Activated CD4-positive, alpha-beta T cell treated with anti-CD3 and anti-CD28 coated beads for 48 hours (primary cell): ENCODE measurements at regions not wholly inside any gene's neighbourhood (a gene's known extent, or its start where the extent isn't known, plus 50 kb on each side); places are given as distances from the start of the nearest gene placed in this dataset.
"Not testable (repeated sequence)": the region's sequence is repeated elsewhere in the genome, so short reads cannot be mapped to it uniquely, and the experiment has no call there.

Experiments
- DNase-seq: peaks from one replicate; pipeline ENCODE4 v3.0.0-alpha.2; 2020

DNA sequence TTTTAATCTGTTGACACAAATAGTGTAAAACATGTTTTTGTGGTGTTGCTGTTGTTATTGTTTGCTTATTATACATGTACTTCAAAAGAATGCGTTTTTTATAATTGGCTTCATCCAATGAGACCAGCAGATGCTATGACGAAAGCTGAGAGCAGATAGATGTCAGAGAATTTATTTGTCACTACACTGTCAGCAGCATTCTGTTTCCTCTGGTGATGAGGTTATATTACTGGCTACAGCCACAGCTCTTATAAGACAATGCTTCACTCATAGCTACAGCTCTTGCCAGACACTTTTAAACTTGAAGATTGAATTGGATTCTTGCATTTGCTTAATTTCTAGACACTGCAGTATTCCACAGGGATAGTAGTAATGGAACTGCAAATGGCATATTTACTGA lies 860.5 kb downstream of the TBC1D32 start:
- no peak for DNase-seq

DNA sequence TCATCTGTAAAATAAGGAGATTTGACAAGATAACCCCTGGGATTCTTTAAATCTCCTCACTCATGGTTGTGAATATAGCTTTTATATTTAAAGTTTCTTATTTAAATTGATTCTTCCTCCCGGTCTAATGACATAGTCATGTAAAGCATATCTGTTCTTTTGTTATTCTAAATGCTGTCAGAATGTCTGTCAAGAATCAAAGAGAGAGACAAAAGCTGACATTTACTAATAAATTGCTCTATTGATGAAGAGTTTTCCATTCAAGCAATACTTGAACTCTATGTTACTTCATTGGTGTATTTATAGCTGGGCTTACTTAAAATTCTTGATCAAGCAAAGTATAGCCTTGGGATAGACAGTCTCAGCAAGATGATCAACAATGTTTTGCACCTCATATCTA lies 865.8 kb downstream of the TBC1D32 start:
- DNase-seq: no peak

DNA sequence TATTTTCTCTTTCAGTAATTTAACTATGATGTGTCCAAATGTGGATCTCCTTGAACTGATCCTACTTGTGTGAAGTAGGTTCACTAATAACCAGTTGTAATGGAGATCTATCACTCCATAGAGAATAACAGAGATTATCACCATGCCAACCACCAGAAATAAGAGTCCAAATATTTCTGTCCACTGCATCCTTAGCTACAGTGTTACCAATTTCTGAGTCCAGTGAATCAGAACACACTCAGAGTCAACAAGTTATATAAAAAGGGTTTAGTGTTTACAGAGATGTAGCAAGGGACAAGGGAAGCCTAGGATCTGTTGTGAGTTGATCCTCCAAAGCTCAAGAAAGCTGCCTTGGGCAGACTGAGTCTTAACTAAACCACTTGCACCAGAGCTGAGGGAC lies 882.8 kb downstream of the TBC1D32 start:
- DNase-seq: no peak

DNA sequence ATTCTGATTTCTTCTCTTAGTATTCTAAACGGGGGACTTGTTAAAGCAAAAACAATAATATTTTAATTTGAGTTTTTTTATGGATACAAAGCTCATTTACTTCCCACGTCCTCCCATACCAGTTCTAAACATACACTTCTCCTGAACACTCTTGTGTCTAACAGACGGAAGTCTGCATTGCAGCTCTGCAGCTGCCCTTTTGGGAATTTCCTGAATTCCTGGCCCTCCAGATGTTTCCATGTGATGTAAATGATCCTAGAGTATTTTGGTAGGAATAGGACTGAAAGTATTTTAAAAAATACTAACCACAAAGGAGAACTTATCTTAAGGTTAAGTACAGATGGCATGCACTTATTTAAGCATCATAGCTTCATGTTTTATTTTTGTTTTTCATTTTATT lies 886.7 kb downstream of the TBC1D32 start:
- no peak for DNase-seq

DNA sequence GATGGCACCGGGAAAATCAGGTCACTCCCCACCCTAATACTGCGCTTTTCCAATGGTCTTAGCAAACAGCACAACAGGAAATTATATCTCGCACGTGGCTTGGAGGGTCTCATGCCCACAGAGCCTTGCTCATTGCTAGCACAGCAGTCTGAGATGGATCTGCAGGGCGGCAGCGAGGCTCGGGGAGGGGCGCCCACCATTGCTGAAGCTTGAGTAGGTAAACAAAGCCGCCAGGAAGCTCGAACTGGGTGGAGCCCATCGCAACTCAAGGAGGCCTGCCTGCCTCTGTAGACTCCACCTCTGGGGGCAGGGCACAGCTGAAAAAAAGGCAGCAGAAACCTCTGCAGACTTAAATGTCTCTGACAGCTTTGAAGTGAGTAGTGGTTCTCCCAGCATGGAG lies 901.4 kb downstream of the TBC1D32 start:
- DNase-seq: not testable (repeated sequence)

DNA sequence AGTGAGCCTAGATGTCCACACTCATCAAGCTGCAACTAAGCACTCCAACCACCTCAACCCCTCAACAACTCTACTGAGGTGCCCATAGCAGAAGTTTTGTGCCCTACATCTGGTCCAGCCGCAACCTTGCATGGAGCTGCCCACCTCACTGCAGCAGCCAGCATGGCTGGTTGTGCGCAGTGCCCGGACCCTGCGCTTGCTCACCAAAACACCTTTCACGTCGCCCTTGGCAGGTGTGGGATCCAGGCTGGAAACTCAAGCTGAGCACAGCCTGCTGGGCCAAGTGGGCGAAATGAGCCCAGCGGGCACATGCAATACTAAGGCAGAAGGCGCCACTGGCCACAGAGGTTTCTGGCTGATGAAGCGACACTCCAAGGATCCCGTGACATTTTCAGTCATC lies 902.4 kb downstream of the TBC1D32 start:
- DNase-seq: no peak

DNA sequence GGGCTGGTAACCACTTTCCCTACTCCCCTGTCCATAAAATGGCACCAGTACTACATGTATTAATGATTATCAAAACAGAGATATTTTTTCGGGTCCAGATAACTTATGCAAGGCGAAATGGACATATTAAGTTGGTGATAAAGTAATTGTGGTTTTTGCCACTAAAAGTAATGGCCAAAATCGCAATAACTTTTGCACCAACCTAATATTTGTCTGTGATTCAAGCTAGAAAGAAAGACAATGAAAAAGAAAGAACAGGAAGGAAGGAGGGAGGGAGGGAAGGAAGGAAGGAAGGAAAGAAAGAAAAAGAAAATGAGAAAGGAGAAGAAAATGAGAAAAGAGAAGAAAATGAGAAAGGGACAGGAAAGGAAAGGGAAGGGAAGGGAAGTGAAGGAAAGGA lies 922.9 kb downstream of the TBC1D32 start:
- DNase-seq: no peak

DNA sequence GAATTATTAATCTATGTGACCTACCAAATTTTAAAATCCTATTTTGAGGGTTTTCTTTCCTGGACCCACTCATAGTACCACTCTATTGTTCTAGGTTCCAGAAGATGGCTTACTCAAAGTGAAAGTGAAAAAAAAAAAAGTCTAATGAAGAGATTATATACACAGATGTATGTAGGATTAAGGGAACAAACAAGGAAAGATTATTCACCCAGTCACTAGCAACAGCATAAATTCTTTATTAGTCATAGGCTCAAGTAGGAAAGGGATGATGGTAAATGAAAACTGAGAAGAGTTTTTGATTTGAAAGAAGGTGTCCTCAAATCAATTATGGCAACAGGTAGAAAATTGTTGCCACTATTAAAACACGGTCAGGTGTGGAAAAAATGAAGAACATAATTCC lies 923.7 kb downstream of the TBC1D32 start:
- no peak for DNase-seq

DNA sequence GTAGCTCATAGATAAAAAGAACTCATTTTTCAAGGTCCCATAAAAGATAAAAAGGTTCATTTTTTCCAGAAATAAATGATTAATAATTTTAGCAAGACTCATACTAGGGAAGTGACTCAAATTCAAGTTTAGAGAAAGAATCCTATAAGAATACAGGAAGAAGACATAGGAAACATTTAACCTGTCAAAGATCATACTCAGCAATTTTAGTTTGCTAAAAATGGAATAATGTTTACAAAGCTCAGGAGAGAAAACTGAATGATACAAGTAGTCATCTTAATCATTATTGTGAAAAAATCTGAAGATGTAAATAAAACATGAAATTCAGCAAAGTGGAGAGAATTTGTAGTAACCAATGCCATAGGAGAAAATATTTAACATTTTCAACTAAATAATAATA lies 926.6 kb downstream of the TBC1D32 start:
- DNase-seq: no peak

DNA sequence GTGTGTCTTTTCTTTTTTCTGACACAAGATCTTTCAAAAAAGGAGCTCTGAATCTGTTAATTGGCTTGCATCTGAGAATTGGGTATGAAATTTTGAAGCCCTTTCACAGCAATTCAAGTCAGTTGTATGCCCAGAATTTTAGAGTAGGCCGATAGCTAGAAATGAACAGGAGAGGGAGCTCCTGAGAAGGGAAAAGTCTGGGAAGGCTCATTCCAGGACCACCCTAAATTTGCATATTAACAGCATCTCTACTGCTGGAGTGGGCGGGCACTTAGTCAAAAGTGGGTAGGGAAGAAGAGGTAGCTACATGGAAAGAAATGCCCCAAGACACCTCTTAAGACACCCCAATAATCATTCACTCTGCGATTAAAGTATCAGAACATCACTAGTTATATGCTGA lies 928.3 kb downstream of the TBC1D32 start:
- no peak for DNase-seq

DNA sequence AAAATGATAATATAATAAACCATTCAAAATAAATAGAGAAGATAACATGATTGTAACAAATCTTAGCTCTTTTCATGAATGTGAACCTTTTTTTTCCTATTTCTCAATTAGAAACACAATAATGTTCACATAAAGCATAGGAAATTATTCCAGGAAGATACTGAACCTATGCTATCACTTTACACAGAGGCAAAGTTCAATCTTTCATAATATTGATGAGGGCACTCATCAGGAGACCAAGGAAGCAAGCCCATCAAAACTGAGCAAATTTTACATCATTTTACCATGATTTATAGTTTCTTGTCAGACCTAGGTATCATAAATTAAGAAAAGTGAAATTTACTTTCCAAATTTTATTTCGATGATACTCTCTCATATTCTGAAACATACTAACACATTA lies 938.5 kb downstream of the TBC1D32 start:
- DNase-seq: no peak

DNA sequence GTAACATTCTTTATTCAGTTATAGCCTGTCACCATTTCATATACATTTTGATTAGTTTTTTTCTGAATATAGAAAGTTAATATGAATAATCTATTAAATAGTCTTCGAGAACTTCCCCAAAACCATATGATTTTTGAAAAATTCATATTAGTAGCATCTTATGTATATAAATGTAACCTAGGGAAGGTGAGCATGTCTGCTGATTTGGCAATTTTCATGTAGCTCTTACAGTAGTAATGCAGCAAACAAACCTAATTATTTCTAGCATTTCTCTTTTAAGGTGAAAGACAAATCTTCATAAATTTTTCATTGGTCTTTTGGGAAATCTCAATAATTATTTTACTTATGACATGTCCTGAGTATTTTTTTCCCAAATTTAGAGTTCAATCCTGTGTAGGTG lies 939.0 kb downstream of the TBC1D32 start:
- DNase-seq: no peak

DNA sequence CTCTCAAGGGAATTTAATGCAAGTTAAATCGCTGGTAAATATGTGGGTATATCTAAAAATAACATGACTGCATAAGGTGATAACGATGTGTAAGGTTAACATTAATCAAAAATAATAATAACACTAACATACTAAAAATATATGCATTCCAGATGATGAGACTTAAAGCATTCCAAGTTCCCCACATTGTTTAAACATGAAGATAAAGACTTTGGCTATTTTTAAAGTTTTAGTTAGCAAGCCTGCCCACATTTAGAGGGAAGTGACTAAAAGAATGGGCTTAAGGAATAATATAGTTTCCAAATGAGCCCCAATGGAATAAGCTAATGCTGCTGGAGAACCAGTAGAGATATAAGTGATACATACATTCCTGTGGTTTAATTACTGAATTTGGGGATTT lies 941.3 kb downstream of the TBC1D32 start:
- no peak for DNase-seq

DNA sequence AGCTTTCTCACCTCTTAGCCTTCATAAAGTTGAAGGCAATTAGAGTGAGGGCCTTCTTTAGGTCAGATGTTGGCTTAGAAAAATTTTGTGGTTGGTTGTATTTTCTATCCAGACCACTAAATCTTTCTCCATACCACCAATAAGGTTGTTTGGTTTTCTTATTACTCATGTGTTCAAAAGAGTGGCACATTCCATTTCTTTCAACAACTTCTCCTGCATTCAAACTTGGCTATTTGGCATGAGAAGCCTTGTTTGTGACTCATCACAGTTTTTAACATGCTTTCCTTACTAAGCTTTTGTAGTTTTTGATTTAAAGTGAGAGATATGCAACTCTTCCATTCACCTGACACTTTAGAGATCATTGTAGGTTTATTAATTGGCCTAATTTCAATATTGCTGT lies 949.6 kb downstream of the TBC1D32 start:
- no peak for DNase-seq

DNA sequence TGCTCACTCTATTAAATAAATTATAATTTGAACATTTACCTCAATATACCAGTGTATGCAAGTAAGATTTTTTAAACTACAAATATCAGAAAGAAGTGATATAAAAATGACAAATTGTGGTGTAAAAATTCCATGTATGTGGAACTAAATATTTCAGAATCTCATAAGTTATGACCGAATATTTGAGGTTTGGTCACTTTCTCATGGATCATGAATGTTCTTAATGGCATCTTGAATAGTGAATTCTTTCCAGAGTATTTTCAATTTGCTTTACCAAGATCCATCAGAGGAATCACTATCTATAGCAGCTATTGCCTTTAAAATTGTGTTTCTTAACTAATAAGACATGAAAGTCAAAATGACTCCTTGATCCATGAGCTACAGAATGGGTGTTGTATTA lies 950.6 kb downstream of the TBC1D32 start:
- no peak for DNase-seq

DNA sequence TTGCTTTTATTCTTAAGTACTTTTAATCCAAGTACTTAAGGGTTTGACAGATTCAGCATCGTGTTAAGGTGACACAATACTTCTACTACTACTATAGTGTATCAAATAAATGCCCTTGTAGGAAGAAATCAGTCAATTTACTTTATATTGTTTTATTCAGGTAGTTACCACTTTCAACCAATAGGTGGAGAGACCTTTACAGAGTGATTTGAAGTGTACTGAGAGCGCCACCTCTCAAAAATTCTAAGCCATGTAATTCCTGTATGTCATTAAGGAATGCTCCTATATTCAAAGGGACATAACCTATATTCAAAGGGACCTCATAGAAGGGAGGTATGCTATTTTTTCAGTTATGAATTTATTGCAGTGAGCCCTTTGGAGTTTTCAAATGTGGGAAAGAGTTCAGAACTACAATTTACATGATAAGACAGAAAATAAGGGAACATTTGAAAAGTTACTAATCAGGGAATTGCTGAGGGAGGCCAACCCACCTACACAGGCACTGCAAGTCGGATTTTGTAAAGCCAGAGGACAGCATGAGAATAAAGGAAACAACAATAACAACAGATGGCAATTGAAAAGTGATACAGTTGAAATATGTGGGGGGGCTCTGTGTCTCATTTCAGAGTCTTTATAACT lies 955.6 kb downstream of the TBC1D32 start:
- no peak for DNase-seq

DNA sequence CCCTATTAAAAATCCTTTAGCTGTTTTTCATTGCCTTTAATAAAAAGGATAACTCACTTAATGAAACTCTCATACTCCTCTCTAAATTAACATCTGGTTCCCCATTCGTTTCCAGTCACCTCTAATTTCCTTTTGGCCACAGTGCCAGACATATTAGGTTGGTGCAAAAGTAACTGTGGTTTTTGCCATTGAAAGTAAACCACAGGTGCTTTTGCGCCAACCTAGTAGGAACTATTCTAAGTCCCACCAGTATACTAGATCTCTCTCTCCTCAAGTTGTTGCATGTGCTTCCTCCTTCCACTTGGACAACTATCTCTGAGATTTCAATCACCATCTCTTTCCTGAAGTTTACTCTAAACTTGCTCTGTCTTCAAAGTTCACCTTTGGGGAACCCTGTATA lies 961.1 kb downstream of the TBC1D32 start:
- no peak for DNase-seq

DNA sequence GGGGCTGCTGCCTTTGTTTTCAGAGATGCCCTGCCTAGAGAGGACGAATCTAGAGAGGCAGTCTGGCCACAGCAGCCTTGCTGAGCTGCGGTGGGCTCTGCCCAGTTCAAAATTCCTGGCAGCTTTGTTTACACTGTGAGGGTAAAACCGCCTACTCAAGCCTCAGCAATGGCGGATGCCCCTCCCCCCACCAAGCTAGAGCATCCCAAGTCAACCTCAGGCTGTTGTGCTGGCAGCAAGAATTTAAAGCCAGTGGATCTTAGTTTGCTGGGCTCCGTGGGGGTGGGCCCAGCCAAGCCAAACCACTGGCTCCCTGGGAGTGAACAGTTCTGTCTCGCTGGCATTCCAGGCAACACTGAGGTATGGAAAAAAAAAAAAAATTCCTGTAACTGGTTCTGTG lies 970.9 kb downstream of the TBC1D32 start:
- no peak for DNase-seq

DNA sequence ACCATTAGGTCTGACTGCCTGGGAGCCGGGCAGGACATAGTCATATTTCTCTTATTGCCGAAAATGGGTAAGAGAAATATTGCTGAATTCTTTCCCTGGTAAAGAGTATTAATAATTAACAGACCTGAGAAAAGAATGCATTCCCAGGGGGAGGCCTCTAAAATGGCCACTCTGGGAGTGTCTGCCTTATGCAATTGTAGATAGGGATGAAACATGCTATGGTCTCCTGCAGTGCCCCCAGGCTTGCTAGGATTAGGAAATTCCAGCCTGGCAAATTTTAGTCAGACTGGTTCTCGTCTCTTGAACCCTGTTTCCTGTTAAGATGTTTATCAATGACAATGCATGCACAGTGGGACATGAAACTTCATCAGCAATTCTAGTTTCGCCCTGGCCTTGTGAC lies 975.7 kb downstream of the TBC1D32 start:
- DNase-seq: not testable (repeated sequence)

DNA sequence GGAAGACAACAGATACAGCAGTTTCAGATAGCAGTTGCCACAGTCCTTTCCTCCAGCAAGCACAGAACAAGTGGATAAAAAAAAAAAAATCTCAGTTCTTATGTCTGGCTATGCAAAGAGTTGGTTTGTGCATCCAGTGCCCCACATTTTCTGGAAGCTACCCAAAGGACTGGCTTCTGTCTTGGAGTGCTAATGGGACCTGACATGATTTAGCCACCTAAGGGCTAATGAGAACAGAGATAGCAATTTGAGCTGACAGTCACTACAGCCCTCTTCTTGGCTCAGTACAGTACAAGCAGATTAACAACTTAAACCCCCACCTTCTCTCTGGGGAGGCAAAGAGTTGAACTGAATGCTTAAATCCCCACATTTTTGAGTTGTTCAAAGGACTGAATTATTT lies 976.8 kb downstream of the TBC1D32 start:
- no peak for DNase-seq

DNA sequence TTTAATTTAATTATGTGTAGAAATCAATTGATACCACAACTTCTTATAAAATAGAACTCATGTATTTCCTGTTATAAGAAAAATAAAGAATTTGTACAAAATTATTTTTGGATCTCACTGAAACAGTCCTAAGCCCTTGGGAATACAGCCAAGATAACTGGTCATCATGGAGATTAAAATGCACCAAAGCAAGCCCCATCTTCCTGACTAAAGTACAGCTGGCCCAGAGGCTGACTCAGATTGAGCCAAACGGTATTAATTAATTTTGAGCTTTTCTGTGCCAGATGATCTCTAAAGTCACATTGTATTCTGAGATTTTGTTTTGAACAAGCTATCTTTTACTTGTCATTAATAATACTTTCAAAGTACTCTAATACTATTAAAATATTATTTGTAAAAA lies 978.5 kb downstream of the TBC1D32 start:
- DNase-seq: no peak

DNA sequence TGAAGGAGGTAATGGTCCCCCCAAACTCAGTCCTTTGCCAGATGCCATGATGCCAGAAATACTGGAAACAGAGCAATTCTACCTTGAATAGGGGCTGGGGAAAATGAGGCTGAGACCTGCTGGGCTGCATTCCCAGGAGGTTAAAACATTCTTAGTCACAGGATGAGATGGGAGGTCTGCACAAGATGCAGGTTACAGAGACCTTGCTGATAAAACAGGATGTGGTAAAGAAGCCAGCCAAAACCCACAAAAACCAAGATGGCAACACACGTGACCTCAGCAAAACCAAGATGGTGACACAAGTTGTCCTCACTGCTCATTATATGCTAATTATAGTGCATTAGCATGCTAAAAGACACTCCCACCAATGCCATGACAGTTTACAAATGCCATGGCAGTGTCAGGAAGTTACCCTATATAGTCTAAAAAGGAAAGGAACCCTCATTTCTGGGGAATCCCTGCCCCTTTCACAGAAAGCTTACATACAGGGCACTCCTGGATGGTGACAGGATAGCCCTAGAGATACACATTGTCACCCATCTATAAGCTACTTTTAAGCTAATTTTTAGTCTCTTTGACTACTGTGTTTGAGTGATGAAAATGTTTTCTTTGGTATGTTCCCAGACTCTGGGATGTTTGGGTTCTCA lies 979.7 kb downstream of the TBC1D32 start:
- peak; percentile 2 for DNase-seq

DNA sequence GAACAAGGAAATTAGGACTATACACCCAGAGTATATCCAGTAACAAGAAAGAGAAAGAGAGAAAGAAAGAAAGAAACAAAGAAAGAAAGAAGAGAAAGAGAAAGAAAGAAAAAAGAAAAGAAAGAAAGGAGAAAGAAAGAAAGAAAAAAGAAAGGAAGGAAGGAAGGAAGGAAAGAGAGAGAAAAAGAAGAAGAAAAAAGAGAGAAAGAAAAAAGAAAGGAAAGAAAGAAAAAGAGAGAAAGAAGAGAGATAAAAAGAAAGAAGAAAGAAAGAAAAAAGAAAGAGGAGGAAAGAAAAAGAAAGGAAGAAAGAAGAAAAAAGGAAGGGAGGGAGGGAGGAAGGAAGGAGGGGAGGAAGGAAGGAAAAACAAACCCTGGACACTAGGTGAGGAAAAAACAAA lies 981.8 kb downstream of the TBC1D32 start:
- no peak for DNase-seq

DNA sequence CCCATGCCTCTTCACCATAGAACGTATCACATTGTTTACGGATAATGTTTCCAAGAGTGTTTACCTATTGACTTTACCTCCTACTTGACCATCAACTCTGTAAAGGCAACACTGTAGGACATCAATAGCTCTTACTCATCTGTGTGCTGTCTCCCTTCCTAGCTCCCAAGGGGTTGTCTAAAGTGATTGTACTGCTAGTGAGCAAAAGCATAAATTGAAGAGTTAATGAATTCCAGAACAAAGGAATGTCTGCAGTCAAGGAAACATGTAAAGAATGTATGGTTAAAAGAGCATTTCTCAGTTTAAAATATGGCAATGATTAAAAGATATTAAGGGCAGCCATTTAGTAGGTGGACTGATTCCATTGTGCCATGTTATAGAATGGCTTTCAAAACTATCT lies 985.4 kb downstream of the TBC1D32 start:
- no peak for DNase-seq

DNA sequence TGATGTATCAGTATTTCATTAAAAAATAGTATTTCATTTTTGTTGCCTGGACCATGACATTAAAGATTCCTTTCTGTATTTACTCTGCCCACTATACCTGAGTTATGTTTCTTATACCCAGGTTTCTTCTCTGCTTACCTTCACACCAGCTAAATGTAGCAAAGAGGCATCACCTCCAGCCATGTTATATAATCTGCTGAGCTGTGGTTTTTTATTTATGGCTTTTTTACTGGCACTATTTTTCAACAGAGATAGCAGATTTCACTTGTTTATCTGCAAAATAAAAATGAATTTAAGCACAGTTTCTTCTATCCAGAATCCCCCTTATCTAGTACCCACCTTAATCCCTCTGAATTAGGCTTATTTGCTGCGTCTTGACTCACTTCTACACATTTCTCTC lies 979.0 kb upstream of the MAN1A1 start:
- no peak for DNase-seq
